DOHH2 (cell line): ENCODE measurements at regions not wholly inside any gene's neighbourhood (a gene's known extent, or its start where the extent isn't known, plus 50 kb on each side); places are given as distances from the start of the nearest gene placed in this dataset.

ENCODE experiments used
- H3F3A ChIP-seq: fragments of 200-600 bp; sonication (generic), shearing (Covaris generic); 2 replicates; pipeline ENCODE4 v1.6.0; 2016; ENCODE audit warnings: antibody characterized with exemption, mild to moderate bottlenecking; ENCODE audit not compliant: control insufficient read depth, insufficient read depth
- H3K27ac ChIP-seq: fragments of 200-600 bp; sonication (generic); 2 replicates; pipeline ENCODE4 v1.5.1; 2014; ENCODE audit warnings: low read depth, mild to moderate bottlenecking, low read length, moderate library complexity
- H3K27me3 ChIP-seq: fragments of 200-600 bp; sonication (generic); 2 replicates; pipeline ENCODE4 v1.6.1; 2014; ENCODE audit warnings: mild to moderate bottlenecking, low read length, mixed read lengths; ENCODE audit not compliant: control insufficient read depth
- H3K36me3 ChIP-seq: fragments of 200-600 bp; sonication (generic); 2 replicates; pipeline ENCODE4 v1.6.1; 2014; ENCODE audit warnings: mild to moderate bottlenecking, low read length, moderate library complexity, mixed read lengths; ENCODE audit not compliant: control insufficient read depth
- H3K4me1 ChIP-seq: fragments of 200-600 bp; sonication (generic); 2 replicates; pipeline ENCODE4 v1.6.1; 2014; ENCODE audit warnings: mild to moderate bottlenecking, low read length, mixed read lengths; ENCODE audit not compliant: control insufficient read depth
- H3K4me2 ChIP-seq: fragments of 200-600 bp; sonication (generic); 2 replicates; pipeline ENCODE4 v1.6.0; 2014; ENCODE audit warnings: mild to moderate bottlenecking, low read length, moderate library complexity
- H3K4me3 ChIP-seq: fragments of 200-600 bp; sonication (generic); 2 replicates; pipeline ENCODE4 v1.5.1; 2014; ENCODE audit warnings: mild to moderate bottlenecking, low read length, mixed read lengths
- H3K79me2 ChIP-seq: fragments of 200-600 bp; sonication (generic); 2 replicates; pipeline ENCODE4 v1.6.1; 2014; ENCODE audit warnings: mild to moderate bottlenecking, low read length, mixed read lengths; ENCODE audit not compliant: control insufficient read depth
- H3K9me2 ChIP-seq: fragments of 200-600 bp; sonication (generic); replicated peaks from 2 replicates; pipeline ENCODE4 v1.6.1; 2014; ENCODE audit warnings: mild to moderate bottlenecking, low read length, mixed read lengths; ENCODE audit not compliant: control insufficient read depth
- H3K9me3 ChIP-seq: fragments of 200-600 bp; sonication (generic); 2 replicates; pipeline ENCODE4 v1.6.1; 2014; ENCODE audit warnings: antibody characterized with exemption, low read length, mixed read lengths; ENCODE audit not compliant: control insufficient read depth, insufficient read depth
- H4K20me1 ChIP-seq: fragments of 200-600 bp; sonication (generic); 2 replicates; pipeline ENCODE4 v1.6.0; 2014; ENCODE audit warnings: low read depth, mild to moderate bottlenecking, antibody characterized with exemption, low read length, moderate library complexity; ENCODE audit not compliant: control insufficient read depth, insufficient read depth
- EZH2phosphoT487 ChIP-seq: fragments of 200-600 bp; sonication (generic); IDR thresholded peaks from 2 replicates; pipeline ENCODE4 v1.6.1; 2017; ENCODE audit warnings: borderline replicate concordance, mild to moderate bottlenecking, antibody characterized with exemption, low read length, moderate library complexity, mixed read lengths
- TF ChIP-seq, protein P1 (sequence below): fragments of 200-600 bp; sonication (generic); IDR thresholded peaks from one replicate; pipeline ENCODE4 v1.5.1; 2014; ENCODE audit warnings: antibody characterized with exemption, mild to moderate bottlenecking, low read depth, low read length; ENCODE audit not compliant: poor library complexity, severe bottlenecking

DNA sequence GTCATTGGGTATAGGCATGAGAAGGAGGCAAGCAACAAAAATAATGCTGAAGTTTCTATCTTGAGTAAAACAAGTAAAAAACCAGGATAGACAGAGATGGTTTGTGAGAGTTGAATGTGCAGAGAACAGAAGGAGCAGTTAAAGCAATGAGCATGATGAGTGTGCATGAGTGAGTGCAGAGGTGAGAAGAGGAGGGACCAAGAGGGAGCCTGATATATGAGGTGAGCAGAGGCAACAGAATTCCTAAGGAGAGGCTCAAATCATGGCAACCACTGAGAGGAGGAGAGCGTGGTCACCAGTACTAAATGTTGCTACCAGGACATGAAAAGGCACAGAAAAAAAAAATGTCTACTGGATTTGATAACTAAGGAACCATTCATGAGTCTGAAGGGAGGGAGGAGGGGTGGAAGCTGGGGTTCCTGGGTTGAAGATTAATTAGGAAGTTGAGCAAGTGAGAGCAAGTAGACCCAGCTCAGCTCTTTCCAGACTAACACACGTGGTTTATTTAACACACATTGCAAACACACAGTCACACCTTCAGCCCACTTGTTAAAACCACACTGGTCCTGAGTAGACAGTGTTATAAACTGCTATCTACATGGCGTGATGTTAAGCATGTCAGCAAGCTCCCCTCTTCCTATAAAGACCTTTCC is 69.0 kb upstream of the IQCM start:
- H3K9me2 ChIP-seq: no peaks in the 10 kb centered on the region
- no peaks in the 10 kb centered on the region for H4K20me1 ChIP-seq
- no peaks in the 10 kb centered on the region for H3K27me3 ChIP-seq
- H3K4me2 ChIP-seq: no peak overlapping the region
- no peak for TF ChIP-seq EZH2phosphoT487
- TF ChIP-seq, protein P1, sequence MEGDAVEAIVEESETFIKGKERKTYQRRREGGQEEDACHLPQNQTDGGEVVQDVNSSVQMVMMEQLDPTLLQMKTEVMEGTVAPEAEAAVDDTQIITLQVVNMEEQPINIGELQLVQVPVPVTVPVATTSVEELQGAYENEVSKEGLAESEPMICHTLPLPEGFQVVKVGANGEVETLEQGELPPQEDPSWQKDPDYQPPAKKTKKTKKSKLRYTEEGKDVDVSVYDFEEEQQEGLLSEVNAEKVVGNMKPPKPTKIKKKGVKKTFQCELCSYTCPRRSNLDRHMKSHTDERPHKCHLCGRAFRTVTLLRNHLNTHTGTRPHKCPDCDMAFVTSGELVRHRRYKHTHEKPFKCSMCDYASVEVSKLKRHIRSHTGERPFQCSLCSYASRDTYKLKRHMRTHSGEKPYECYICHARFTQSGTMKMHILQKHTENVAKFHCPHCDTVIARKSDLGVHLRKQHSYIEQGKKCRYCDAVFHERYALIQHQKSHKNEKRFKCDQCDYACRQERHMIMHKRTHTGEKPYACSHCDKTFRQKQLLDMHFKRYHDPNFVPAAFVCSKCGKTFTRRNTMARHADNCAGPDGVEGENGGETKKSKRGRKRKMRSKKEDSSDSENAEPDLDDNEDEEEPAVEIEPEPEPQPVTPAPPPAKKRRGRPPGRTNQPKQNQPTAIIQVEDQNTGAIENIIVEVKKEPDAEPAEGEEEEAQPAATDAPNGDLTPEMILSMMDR: no peak
- H3F3A ChIP-seq: no peaks in the 10 kb centered on the region
- no peaks in the 10 kb centered on the region for H3K9me3 ChIP-seq
- H3K4me3 ChIP-seq: no peak overlapping the region
- no peaks in the 10 kb centered on the region for H3K79me2 ChIP-seq
- H3K4me1 ChIP-seq: no peaks in the 10 kb centered on the region
- H3K27ac ChIP-seq: no peak overlapping the region
- H3K36me3 ChIP-seq: no peaks in the 10 kb centered on the region

DNA sequence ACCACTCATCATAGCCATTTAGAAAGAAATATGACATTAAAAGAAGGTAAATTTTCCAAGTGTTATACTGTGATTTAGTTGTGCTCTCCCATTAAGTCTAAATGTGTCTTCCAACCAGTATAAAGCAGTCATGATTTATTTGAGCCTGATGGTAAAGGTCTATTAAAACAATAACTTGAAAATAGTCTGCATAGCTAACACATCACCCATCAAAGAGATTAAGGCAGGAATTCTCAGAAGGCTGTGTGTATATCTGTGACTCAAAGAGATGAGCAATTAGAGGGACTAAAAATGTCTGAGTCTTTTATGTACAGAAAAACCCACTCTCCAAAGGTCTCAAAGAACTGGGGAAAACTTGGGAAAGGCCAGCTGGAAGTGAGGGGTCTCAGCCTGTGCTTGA is 70.3 kb upstream of the IQCM start:
- Histone ChIP-seq H3K4me3 (no peak overlapping the region), H3K27ac (no peak overlapping the region)
- no peak for TF ChIP-seq EZH2phosphoT487
- TF ChIP-seq, protein P1: no peak

DNA sequence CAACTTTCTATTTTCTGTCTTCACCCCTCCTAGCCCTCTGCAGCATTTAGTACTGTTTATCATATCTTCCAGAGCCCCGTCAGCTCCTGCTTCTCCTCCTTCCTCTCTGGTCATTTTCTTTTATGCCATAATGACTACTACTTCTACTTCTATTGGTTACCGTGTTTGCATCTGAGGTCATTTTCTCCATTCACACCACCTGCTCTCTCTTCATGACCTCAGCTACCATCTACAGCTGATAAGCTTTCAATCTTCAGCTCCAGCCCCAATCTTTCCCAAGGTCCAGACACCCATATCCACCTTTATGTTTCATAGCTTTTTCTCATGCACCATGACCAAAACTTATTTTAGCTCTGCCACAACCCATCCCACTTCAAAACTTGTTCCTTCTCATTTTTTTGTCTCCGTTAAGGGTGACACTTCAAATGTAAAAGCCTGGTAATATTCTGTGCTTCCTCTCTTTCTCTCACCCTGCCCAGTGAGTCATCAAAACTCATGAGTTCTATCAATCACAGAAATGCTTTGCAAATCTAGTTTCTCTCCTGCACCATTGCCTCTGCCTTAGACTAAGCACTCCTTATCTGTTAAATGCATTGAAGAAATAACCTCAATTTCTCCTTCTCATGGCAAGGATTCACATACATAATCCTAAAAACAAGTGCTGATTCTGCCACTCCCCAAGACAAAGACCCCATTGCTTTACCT is 71.3 kb upstream of the IQCM start:
- H3K27me3 ChIP-seq: no peaks in the 10 kb centered on the region
- H4K20me1 ChIP-seq: no peaks in the 10 kb centered on the region
- H3K36me3 ChIP-seq: no peaks in the 10 kb centered on the region
- H3K4me1 ChIP-seq: no peaks in the 10 kb centered on the region
- no peaks in the 10 kb centered on the region for H3K9me3 ChIP-seq
- H3K4me3 ChIP-seq: no peak overlapping the region
- H3K27ac ChIP-seq: no peak overlapping the region
- TF ChIP-seq, protein P1: no peak
- no peak for TF ChIP-seq EZH2phosphoT487
- no peaks in the 10 kb centered on the region for H3K79me2 ChIP-seq
- no peak overlapping the region for H3K4me2 ChIP-seq
- H3F3A ChIP-seq: no peaks in the 10 kb centered on the region
- H3K9me2 ChIP-seq: no peaks in the 10 kb centered on the region

More for the DNA sequence above, 70.3 kb upstream of the IQCM start:
- no peaks in the 10 kb centered on the region for H3K9me3 ChIP-seq
- H4K20me1 ChIP-seq: no peaks in the 10 kb centered on the region
- H3K79me2 ChIP-seq: no peaks in the 10 kb centered on the region
- H3K36me3 ChIP-seq: no peaks in the 10 kb centered on the region
- no peaks in the 10 kb centered on the region for H3F3A ChIP-seq
- H3K27me3 ChIP-seq: no peaks in the 10 kb centered on the region
- H3K9me2 ChIP-seq: no peaks in the 10 kb centered on the region
- no peaks in the 10 kb centered on the region for H3K4me1 ChIP-seq
- H3K4me2 ChIP-seq: no peak overlapping the region
